Prostate gland (tissue), 2 donors: ENCODE measurements at regions not wholly inside any gene's neighbourhood (a gene's known extent, or its start where the extent isn't known, plus 50 kb on each side); places are given as distances from the start of the nearest gene placed in this dataset.

Source experiments
- CTCF ChIP-seq, 4 experiments: fragments of 200-600 bp in 2 of 4; fragments of 450-650 bp in 2 of 4; sonication (generic) in 2 of 4; IDR thresholded peaks; 1 replicate in 3 of 4; 2 replicates in 1 of 4; pipeline ENCODE4 v1.5.1; 2016 to 2019; ENCODE audit warnings: antibody characterized with exemption in 4 of 4, mild to moderate bottlenecking in 2 of 4, moderate library complexity in 2 of 4
- POLR2A ChIP-seq: fragments of 450-650 bp; IDR thresholded peaks from one replicate; pipeline ENCODE4 v1.6.1; 2016; ENCODE audit warnings: antibody characterized with exemption, mild to moderate bottlenecking
- POLR2AphosphoS5 ChIP-seq: sonication (generic); formaldehyde crosslinking; IDR thresholded peaks from one replicate; pipeline ENCODE4 v1.6.1; 2017; ENCODE audit warnings: antibody characterized with exemption

- TF ChIP-seq CTCF (IDR thresholded peaks at IDR 0.05) = no peak
- no peak for TF ChIP-seq POLR2AphosphoS5
- no peak for TF ChIP-seq POLR2A
Observed at GRCh38 chr1:57770236-57770635, 346.4 kb upstream of the DAB1 start.
